Central memory CD8-positive, alpha-beta T cell (primary cell): ENCODE measurements at regions not wholly inside any gene's neighbourhood (a gene's known extent, or its start where the extent isn't known, plus 50 kb on each side); places are given as distances from the start of the nearest gene placed in this dataset.
"Not testable (repeated sequence)": the region's sequence is repeated elsewhere in the genome, so short reads cannot be mapped to it uniquely, and the experiment has no call there.

Experiments
- ATAC-seq: fragments of 150-1000 bp; cut with Tn5 transposase; replicated peaks from 2 replicates; pipeline ENCODE4 v1.10.0; 2022; ENCODE audit warnings: mild to moderate bottlenecking, moderate FRiP score, moderate number of reproducible peaks; ENCODE audit not compliant: poor library complexity, severe bottlenecking; ENCODE audit errors: extremely low read depth
- DNase-seq, 2 donors: peaks; one replicate each; pipeline ENCODE4 v3.0.0; 2021; ENCODE audit warnings: low spot score in 2 of 2
- H3K27ac Mint-ChIP-seq: one replicate; pipeline ENCODE4 v1.8.0; 2022; ENCODE audit warnings: low read depth, mild to moderate bottlenecking, moderate library complexity, mixed read lengths
- H3K27me3 Mint-ChIP-seq: one replicate; pipeline ENCODE4 v1.8.0; 2022; ENCODE audit warnings: mixed read lengths
- H3K36me3 Mint-ChIP-seq: one replicate; pipeline ENCODE4 v1.8.0; 2022; ENCODE audit warnings: mild to moderate bottlenecking, moderate library complexity, mixed read lengths; ENCODE audit not compliant: insufficient read depth
- H3K4me1 Mint-ChIP-seq: one replicate; pipeline ENCODE4 v1.8.0; 2022; ENCODE audit warnings: mixed read lengths
- H3K4me3 Mint-ChIP-seq: one replicate; pipeline ENCODE4 v1.8.0; 2022; ENCODE audit warnings: mild to moderate bottlenecking, moderate library complexity, mixed read lengths
- H3K9me3 Mint-ChIP-seq: one replicate; pipeline ENCODE4 v1.8.0; 2022; ENCODE audit warnings: mixed read lengths

GRCh38 chr4:65265526-65265925, 404.8 kb downstream of the EPHA5 start:
- Mint-ChIP-seq H3K9me3 (peaks cover 14% of the 10 kb centered on the region), H3K36me3 (peaks cover 2% of the 10 kb centered on the region), H3K27me3 (no peaks in the 10 kb centered on the region), H3K4me1 (no peaks in the 10 kb centered on the region), H3K27ac (no peak overlapping the region), H3K4me3 (no peak overlapping the region)
- DNase-seq = no peak
- no peak for ATAC-seq

- no peaks in the 10 kb centered on the region for H3K4me1 Mint-ChIP-seq
- ATAC-seq = no peak
- H3K36me3 Mint-ChIP-seq = no peaks in the 10 kb centered on the region
- no peaks in the 10 kb centered on the region for H3K27me3 Mint-ChIP-seq
- no peak overlapping the region for H3K27ac Mint-ChIP-seq
- peaks cover 14% of the 10 kb centered on the region for H3K9me3 Mint-ChIP-seq
- DNase-seq = no peak
- H3K4me3 Mint-ChIP-seq = no peak overlapping the region
Observed at GRCh38 chr4:65259296-65259695, 411.0 kb downstream of the EPHA5 start.

GRCh38 chr4:65250916-65251315, 419.4 kb downstream of the EPHA5 start:
- ATAC-seq = no peak
- Mint-ChIP-seq H3K4me3 (no peak overlapping the region), H3K9me3 (peaks cover 6% of the 10 kb centered on the region), H3K27ac (no peak overlapping the region), H3K27me3 (no peaks in the 10 kb centered on the region), H3K4me1 (no peaks in the 10 kb centered on the region), H3K36me3 (peaks cover 3% of the 10 kb centered on the region)
- no peak for DNase-seq

- no peak for ATAC-seq
- H3K4me1 Mint-ChIP-seq = no peaks in the 10 kb centered on the region
- peaks cover 3% of the 10 kb centered on the region for H3K36me3 Mint-ChIP-seq
Observed at GRCh38 chr4:65249111-65249510, 421.2 kb downstream of the EPHA5 start.

GRCh38 chr4:65242156-65242846, 428.0 kb downstream of the EPHA5 start:
- ATAC-seq = no peak
- Mint-ChIP-seq H3K36me3 (no peaks in the 10 kb centered on the region), H3K4me1 (no peaks in the 10 kb centered on the region), H3K4me3 (no peak overlapping the region), H3K27me3 (no peaks in the 10 kb centered on the region), H3K9me3 (peaks cover 13% of the 10 kb centered on the region), H3K27ac (no peak overlapping the region)
- DNase-seq = no peak

More at GRCh38 chr4:65249111-65249510, 421.2 kb downstream of the EPHA5 start:
- Mint-ChIP-seq H3K27me3 (no peaks in the 10 kb centered on the region), H3K4me3 (no peak overlapping the region), H3K27ac (no peak overlapping the region), H3K9me3 (peaks cover 13% of the 10 kb centered on the region)
- no peak for DNase-seq

GRCh38 chr4:65241257-65241997, 428.9 kb downstream of the EPHA5 start:
- H3K36me3 Mint-ChIP-seq = no peaks in the 10 kb centered on the region
- DNase-seq (no peak), ATAC-seq (no peak)
- no peak overlapping the region for H3K4me3 Mint-ChIP-seq
- H3K9me3 Mint-ChIP-seq = peaks cover 18% of the 10 kb centered on the region
- no peaks in the 10 kb centered on the region for H3K27me3 Mint-ChIP-seq
- no peak overlapping the region for H3K27ac Mint-ChIP-seq
- no peaks in the 10 kb centered on the region for H3K4me1 Mint-ChIP-seq

GRCh38 chr4:65234061-65234460, 436.2 kb downstream of the EPHA5 start:
- Mint-ChIP-seq H3K4me1 (no peaks in the 10 kb centered on the region), H3K27me3 (no peaks in the 10 kb centered on the region), H3K9me3 (peaks cover 16% of the 10 kb centered on the region), H3K4me3 (no peak overlapping the region), H3K27ac (no peak overlapping the region), H3K36me3 (no peaks in the 10 kb centered on the region)
- DNase-seq (no peak), ATAC-seq (no peak)

- DNase-seq = no peak
- H3K4me1 Mint-ChIP-seq = no peaks in the 10 kb centered on the region
- H3K36me3 Mint-ChIP-seq = no peaks in the 10 kb centered on the region
- no peak overlapping the region for H3K27ac Mint-ChIP-seq
- H3K27me3 Mint-ChIP-seq = no peaks in the 10 kb centered on the region
- H3K4me3 Mint-ChIP-seq = no peak overlapping the region
- peaks cover 13% of the 10 kb centered on the region for H3K9me3 Mint-ChIP-seq
- no peak for ATAC-seq
Observed at GRCh38 chr4:65227628-65228027, 442.7 kb downstream of the EPHA5 start.

- Mint-ChIP-seq H3K36me3 (no peaks in the 10 kb centered on the region), H3K4me1 (no peaks in the 10 kb centered on the region), H3K9me3 (peaks cover 28% of the 10 kb centered on the region), H3K4me3 (no peak overlapping the region), H3K27ac (no peak overlapping the region), H3K27me3 (no peaks in the 10 kb centered on the region)
- ATAC-seq = no peak
- no peak for DNase-seq
Observed at GRCh38 chr4:65223601-65224000, 446.7 kb downstream of the EPHA5 start.

GRCh38 chr4:65223074-65223473, 447.2 kb downstream of the EPHA5 start:
- ATAC-seq, H3K4me3 Mint-ChIP-seq, H3K27ac Mint-ChIP-seq, H3K4me1 Mint-ChIP-seq, H3K36me3 Mint-ChIP-seq, H3K27me3 Mint-ChIP-seq, DNase-seq: not testable (repeated sequence)
- peaks cover 29% of the 10 kb centered on the region for H3K9me3 Mint-ChIP-seq

GRCh38 chr4:65217179-65217578, 453.1 kb downstream of the EPHA5 start:
- H3K27ac Mint-ChIP-seq = no peak overlapping the region

GRCh38 chr4:65202853-65203236, 467.4 kb downstream of the EPHA5 start:
- no peak for ATAC-seq
- DNase-seq = no peak
- Mint-ChIP-seq H3K4me3 (no peak overlapping the region), H3K27ac (no peak overlapping the region), H3K36me3 (no peaks in the 10 kb centered on the region), H3K27me3 (no peaks in the 10 kb centered on the region), H3K4me1 (no peaks in the 10 kb centered on the region), H3K9me3 (peaks cover 20% of the 10 kb centered on the region)

More at GRCh38 chr4:65217179-65217578, 453.1 kb downstream of the EPHA5 start:
- Mint-ChIP-seq H3K36me3 (no peaks in the 10 kb centered on the region), H3K4me3 (no peak overlapping the region), H3K27me3 (no peaks in the 10 kb centered on the region), H3K4me1 (no peaks in the 10 kb centered on the region), H3K9me3 (peaks cover 28% of the 10 kb centered on the region)
- ATAC-seq (no peak), DNase-seq (no peak)

GRCh38 chr4:65202165-65202852, 468.0 kb downstream of the EPHA5 start:
- Mint-ChIP-seq H3K9me3 (peaks cover 21% of the 10 kb centered on the region), H3K4me1 (no peaks in the 10 kb centered on the region), H3K36me3 (no peaks in the 10 kb centered on the region), H3K4me3 (no peak overlapping the region), H3K27ac (no peak overlapping the region), H3K27me3 (no peaks in the 10 kb centered on the region)
- DNase-seq (no peak), ATAC-seq (no peak)
